Mesenchymal stem cell (in vitro differentiated cells and primary cell): ENCODE measurements at regions not wholly inside any gene's neighbourhood (a gene's known extent, or its start where the extent isn't known, plus 50 kb on each side); places are given as distances from the start of the nearest gene placed in this dataset.

Experiments used
- DNase-seq: peaks from one replicate; pipeline ENCODE4 v3.0.0-alpha.2; 2013
- H2AFZ ChIP-seq: one replicate; pipeline ENCODE4 v1.6.1; 2013; ENCODE audit warnings: low read depth, mild to moderate bottlenecking, control low read depth, inconsistent platforms, low read length, moderate library complexity
- H2AK5ac ChIP-seq: 2 replicates; pipeline ENCODE4 v1.6.1; 2013; ENCODE audit warnings: low read length, moderate library complexity, mild to moderate bottlenecking, inconsistent platforms; ENCODE audit not compliant: severe bottlenecking
- H2BK120ac ChIP-seq: one replicate; pipeline ENCODE4 v1.6.1; 2013; ENCODE audit warnings: low read depth, mild to moderate bottlenecking, inconsistent platforms, low read length, moderate library complexity
- H2BK12ac ChIP-seq, 2 experiments: one replicate each; pipeline ENCODE4 v1.6.1; 2013; ENCODE audit warnings: inconsistent platforms in 2 of 2, low read length in 2 of 2, mild to moderate bottlenecking in 2 of 2, moderate library complexity in 2 of 2, control low read depth in 1 of 2
- H2BK15ac ChIP-seq: one replicate; pipeline ENCODE4 v1.6.1; 2013; ENCODE audit warnings: mild to moderate bottlenecking, low read depth, inconsistent platforms; ENCODE audit not compliant: poor library complexity, severe bottlenecking
- H2BK5ac ChIP-seq: 2 replicates; pipeline ENCODE4 v1.6.1; 2013; ENCODE audit warnings: low read depth, mild to moderate bottlenecking, low read length, control low read depth, inconsistent platforms; ENCODE audit not compliant: poor library complexity, severe bottlenecking
- H3K14ac ChIP-seq, 2 experiments: one replicate each; pipeline ENCODE4 v1.6.1; 2013; ENCODE audit warnings: inconsistent platforms in 2 of 2, low read length in 2 of 2, control low read depth in 1 of 2, mild to moderate bottlenecking in 1 of 2, moderate library complexity in 1 of 2
- H3K18ac ChIP-seq, 2 experiments: one replicate each; pipeline ENCODE4 v1.6.1; 2013; ENCODE audit warnings: inconsistent platforms in 2 of 2, low read length in 2 of 2, control low read depth in 1 of 2, low read depth in 1 of 2, mild to moderate bottlenecking in 1 of 2
- H3K23ac ChIP-seq, 2 experiments: one replicate each; pipeline ENCODE4 v1.6.1; 2013; ENCODE audit warnings: inconsistent platforms in 2 of 2, low read length in 2 of 2, mild to moderate bottlenecking in 2 of 2, moderate library complexity in 2 of 2, control low read depth in 1 of 2
- H3K27ac ChIP-seq: 2 replicates; pipeline ENCODE4 v1.5.1; 2013; ENCODE audit warnings: mild to moderate bottlenecking, moderate library complexity, low read length, control low read depth, inconsistent platforms; ENCODE audit not compliant: poor library complexity, severe bottlenecking
- H3K27me3 ChIP-seq, 2 experiments: 2 replicates each; pipeline versions ENCODE4 v1.6.1 to v1.7.0; 2013; ENCODE audit warnings: low read length in 2 of 2, mild to moderate bottlenecking in 2 of 2, moderate library complexity in 2 of 2, control low read depth in 1 of 2, inconsistent platforms in 1 of 2; ENCODE audit not compliant: control insufficient read depth in 1 of 2, insufficient read depth in 1 of 2
- H3K36me3 ChIP-seq, 2 experiments: 2 replicates each; pipeline versions ENCODE4 v1.6.1 to v1.7.0; 2013; ENCODE audit warnings: low read length in 2 of 2, control low read depth in 1 of 2, inconsistent platforms in 1 of 2, low read depth in 1 of 2, mild to moderate bottlenecking in 1 of 2; ENCODE audit not compliant: insufficient read depth in 2 of 2, control insufficient read depth in 1 of 2
- H3K4ac ChIP-seq, 2 experiments: one replicate each; pipeline ENCODE4 v1.6.1; 2013; ENCODE audit warnings: inconsistent platforms in 2 of 2, low read length in 2 of 2, mild to moderate bottlenecking in 2 of 2, moderate library complexity in 2 of 2, control low read depth in 1 of 2, low read depth in 1 of 2
- H3K4me1 ChIP-seq: 2 replicates; pipeline ENCODE4 v1.6.1; 2013; ENCODE audit warnings: low read depth, low read length, control low read depth; ENCODE audit not compliant: control insufficient read depth, insufficient read depth
- H3K4me2 ChIP-seq: 2 replicates; pipeline ENCODE4 v1.6.1; 2013; ENCODE audit warnings: low read length, mild to moderate bottlenecking, inconsistent platforms; ENCODE audit not compliant: poor library complexity, severe bottlenecking
- H3K4me3 ChIP-seq, 2 experiments: 2 replicates each; pipeline versions ENCODE4 v1.5.1 to v1.7.0; 2013; ENCODE audit warnings: low read length in 2 of 2, mild to moderate bottlenecking in 2 of 2, control low read depth in 1 of 2, low read depth in 1 of 2; ENCODE audit not compliant: insufficient read depth in 1 of 2
- H3K79me1 ChIP-seq: replicated peaks from 2 replicates; pipeline ENCODE4 v1.6.1; 2013; ENCODE audit warnings: mild to moderate bottlenecking, control low read depth, low read length, inconsistent platforms; ENCODE audit not compliant: poor library complexity, severe bottlenecking
- H3K9ac ChIP-seq: 2 replicates; pipeline ENCODE4 v1.7.0; 2013; ENCODE audit warnings: mild to moderate bottlenecking, low read length, moderate library complexity
- H3K9me3 ChIP-seq: 2 replicates; pipeline ENCODE4 v1.7.0; 2013; ENCODE audit warnings: mild to moderate bottlenecking, low read length; ENCODE audit not compliant: control insufficient read depth
- H4K8ac ChIP-seq: one replicate; pipeline ENCODE4 v1.6.1; 2013; ENCODE audit warnings: inconsistent platforms, mild to moderate bottlenecking, low read length, moderate library complexity
- H4K91ac ChIP-seq: one replicate; pipeline ENCODE4 v1.6.1; 2013; ENCODE audit warnings: mild to moderate bottlenecking, low read length, inconsistent platforms
- WGBS: methylation state at CpG from one replicate; pipeline ENCODE4 v1.1.7; 2013; ENCODE audit warnings: mixed read lengths; 5-methylcytosine and 5-hydroxymethylcytosine counted together

- Histone ChIP-seq H4K91ac (no peak overlapping the region), H3K79me1 (no peaks in the 10 kb centered on the region), H2BK120ac (no peak overlapping the region), H3K4ac (no peak overlapping the region), H3K27me3 (peaks cover 0 to under 1% of the 10 kb centered on the region in 2 experiments), H2BK12ac (no peak overlapping the region), H3K36me3 (no peaks in the 10 kb centered on the region), H3K18ac (no peak overlapping the region), H3K4me1 (peaks cover 8% of the 10 kb centered on the region), H3K4me3 (no peak overlapping the region), H2AFZ (no peak overlapping the region), H2AK5ac (no peak overlapping the region), H3K27ac (no peak overlapping the region), H2BK15ac (peak overlapping the region; percentile 86), H2BK5ac (no peak overlapping the region), H4K8ac (no peak overlapping the region), H3K14ac (no peak overlapping the region), H3K23ac (no peak overlapping the region), H3K4me2 (no peak overlapping the region), H3K9ac (no peak overlapping the region), H3K9me3 (no peaks in the 10 kb centered on the region)
- no peak for DNase-seq
- 95% methylated on average over 11 of the region's 11 CpGs for whole genome bisulfite sequencing
Observed at GRCh38 chr9:88320748-88321415, 67.4 kb upstream of the SPIN1 start.

- Histone ChIP-seq H2BK5ac (no peak overlapping the region), H3K36me3 (no peaks in the 10 kb centered on the region), H4K8ac (peak overlapping the region; percentile 27), H3K79me1 (no peaks in the 10 kb centered on the region), H3K4me1 (peaks cover 8% of the 10 kb centered on the region), H3K23ac (no peak overlapping the region), H2AK5ac (no peak overlapping the region), H2BK12ac (peak overlapping the region in 1 of 2 experiments; percentile 1), H4K91ac (peak overlapping the region; percentile 43), H3K18ac (peak overlapping the region in 1 of 2 experiments; percentile 5), H3K4ac (no peak overlapping the region), H3K4me2 (no peak overlapping the region), H2BK15ac (no peak overlapping the region), H3K27me3 (no peaks in the 10 kb centered on the region), H3K14ac (peak overlapping the region in 1 of 2 experiments; percentile 68), H2BK120ac (no peak overlapping the region), H3K9ac (no peak overlapping the region), H3K27ac (no peak overlapping the region), H2AFZ (no peak overlapping the region), H3K9me3 (no peaks in the 10 kb centered on the region), H3K4me3 (no peak overlapping the region)
- peak; percentile 44 for DNase-seq
- WGBS: 68% methylated on average over 6 of the region's 6 CpGs
Observed at GRCh38 chr9:88319936-88320747, 68.1 kb upstream of the SPIN1 start.

GRCh38 chr9:88313364-88314220 lies 74.7 kb upstream of the SPIN1 start:
- no peak overlapping the region for H3K18ac ChIP-seq
- WGBS: 42% methylated on average over 13 of the region's 15 CpGs

More at GRCh38 chr9:88313364-88314220, 74.7 kb upstream of the SPIN1 start:
- Histone ChIP-seq H3K14ac (no peak overlapping the region), H2BK15ac (no peak overlapping the region), H4K91ac (no peak overlapping the region), H3K4me3 (no peak overlapping the region), H2BK12ac (no peak overlapping the region), H3K4me1 (peaks cover 4% of the 10 kb centered on the region), H4K8ac (peak overlapping the region; percentile 31), H2AFZ (no peak overlapping the region), H3K23ac (no peak overlapping the region), H3K36me3 (no peaks in the 10 kb centered on the region), H2AK5ac (no peak overlapping the region), H3K27me3 (peaks cover 0 to 5% of the 10 kb centered on the region in 2 experiments), H3K4ac (no peak overlapping the region), H3K79me1 (no peaks in the 10 kb centered on the region), H2BK5ac (no peak overlapping the region), H3K9me3 (no peaks in the 10 kb centered on the region), H3K4me2 (no peak overlapping the region), H3K9ac (no peak overlapping the region), H2BK120ac (no peak overlapping the region), H3K27ac (no peak overlapping the region)
- no peak for DNase-seq
